Neural cell (in vitro differentiated cells): ENCODE measurements at regions not wholly inside any gene's neighbourhood (a gene's known extent, or its start where the extent isn't known, plus 50 kb on each side); places are given as distances from the start of the nearest gene placed in this dataset.

Source experiments
- EP300 ChIP-seq: fragments of 450-650 bp; conservative IDR thresholded peaks from 2 replicates; pipeline ENCODE4 v1.6.1; 2014; ENCODE audit warnings: antibody characterized with exemption, mild to moderate bottlenecking, moderate library complexity; ENCODE audit not compliant: poor library complexity, severe bottlenecking
- EZH2 ChIP-seq: fragments of 200-600, 300-800 bp; shearing (Covaris generic), sonication (generic); IDR thresholded peaks from 2 replicates; pipeline ENCODE4 v1.6.1; 2014; ENCODE audit warnings: antibody characterized with exemption, low read length, borderline replicate concordance, mild to moderate bottlenecking; ENCODE audit not compliant: insufficient read depth, poor library complexity, severe bottlenecking
- POLR2AphosphoS5 ChIP-seq: IDR thresholded peaks from 2 replicates; pipeline ENCODE4 v1.6.1; 2012
- RAD21 ChIP-seq: fragments of 450-650 bp; conservative IDR thresholded peaks from 2 replicates; pipeline ENCODE4 v1.6.1; 2014; ENCODE audit warnings: antibody characterized with exemption, mild to moderate bottlenecking, moderate library complexity
- TF ChIP-seq, protein P1 (sequence below): fragments of 450-650 bp; IDR thresholded peaks from 2 replicates; pipeline ENCODE4 v1.5.1; 2014; ENCODE audit warnings: antibody characterized with exemption, mild to moderate bottlenecking, moderate library complexity; ENCODE audit not compliant: poor library complexity, severe bottlenecking
- TF ChIP-seq, protein P2 (sequence below): IDR thresholded peaks from 2 replicates; pipeline ENCODE4 v1.6.1; 2012; ENCODE audit warnings: borderline replicate concordance

GRCh38 chr18:53886058-53886457, 338.4 kb downstream of the MBD2 start:
- TF ChIP-seq, protein P1, sequence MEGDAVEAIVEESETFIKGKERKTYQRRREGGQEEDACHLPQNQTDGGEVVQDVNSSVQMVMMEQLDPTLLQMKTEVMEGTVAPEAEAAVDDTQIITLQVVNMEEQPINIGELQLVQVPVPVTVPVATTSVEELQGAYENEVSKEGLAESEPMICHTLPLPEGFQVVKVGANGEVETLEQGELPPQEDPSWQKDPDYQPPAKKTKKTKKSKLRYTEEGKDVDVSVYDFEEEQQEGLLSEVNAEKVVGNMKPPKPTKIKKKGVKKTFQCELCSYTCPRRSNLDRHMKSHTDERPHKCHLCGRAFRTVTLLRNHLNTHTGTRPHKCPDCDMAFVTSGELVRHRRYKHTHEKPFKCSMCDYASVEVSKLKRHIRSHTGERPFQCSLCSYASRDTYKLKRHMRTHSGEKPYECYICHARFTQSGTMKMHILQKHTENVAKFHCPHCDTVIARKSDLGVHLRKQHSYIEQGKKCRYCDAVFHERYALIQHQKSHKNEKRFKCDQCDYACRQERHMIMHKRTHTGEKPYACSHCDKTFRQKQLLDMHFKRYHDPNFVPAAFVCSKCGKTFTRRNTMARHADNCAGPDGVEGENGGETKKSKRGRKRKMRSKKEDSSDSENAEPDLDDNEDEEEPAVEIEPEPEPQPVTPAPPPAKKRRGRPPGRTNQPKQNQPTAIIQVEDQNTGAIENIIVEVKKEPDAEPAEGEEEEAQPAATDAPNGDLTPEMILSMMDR: no peak
- TF ChIP-seq EZH2 (no peak), EP300 (peak; percentile 86), POLR2AphosphoS5 (peak; percentile 72), RAD21 (peak; percentile 9)
- TF ChIP-seq, protein P2, sequence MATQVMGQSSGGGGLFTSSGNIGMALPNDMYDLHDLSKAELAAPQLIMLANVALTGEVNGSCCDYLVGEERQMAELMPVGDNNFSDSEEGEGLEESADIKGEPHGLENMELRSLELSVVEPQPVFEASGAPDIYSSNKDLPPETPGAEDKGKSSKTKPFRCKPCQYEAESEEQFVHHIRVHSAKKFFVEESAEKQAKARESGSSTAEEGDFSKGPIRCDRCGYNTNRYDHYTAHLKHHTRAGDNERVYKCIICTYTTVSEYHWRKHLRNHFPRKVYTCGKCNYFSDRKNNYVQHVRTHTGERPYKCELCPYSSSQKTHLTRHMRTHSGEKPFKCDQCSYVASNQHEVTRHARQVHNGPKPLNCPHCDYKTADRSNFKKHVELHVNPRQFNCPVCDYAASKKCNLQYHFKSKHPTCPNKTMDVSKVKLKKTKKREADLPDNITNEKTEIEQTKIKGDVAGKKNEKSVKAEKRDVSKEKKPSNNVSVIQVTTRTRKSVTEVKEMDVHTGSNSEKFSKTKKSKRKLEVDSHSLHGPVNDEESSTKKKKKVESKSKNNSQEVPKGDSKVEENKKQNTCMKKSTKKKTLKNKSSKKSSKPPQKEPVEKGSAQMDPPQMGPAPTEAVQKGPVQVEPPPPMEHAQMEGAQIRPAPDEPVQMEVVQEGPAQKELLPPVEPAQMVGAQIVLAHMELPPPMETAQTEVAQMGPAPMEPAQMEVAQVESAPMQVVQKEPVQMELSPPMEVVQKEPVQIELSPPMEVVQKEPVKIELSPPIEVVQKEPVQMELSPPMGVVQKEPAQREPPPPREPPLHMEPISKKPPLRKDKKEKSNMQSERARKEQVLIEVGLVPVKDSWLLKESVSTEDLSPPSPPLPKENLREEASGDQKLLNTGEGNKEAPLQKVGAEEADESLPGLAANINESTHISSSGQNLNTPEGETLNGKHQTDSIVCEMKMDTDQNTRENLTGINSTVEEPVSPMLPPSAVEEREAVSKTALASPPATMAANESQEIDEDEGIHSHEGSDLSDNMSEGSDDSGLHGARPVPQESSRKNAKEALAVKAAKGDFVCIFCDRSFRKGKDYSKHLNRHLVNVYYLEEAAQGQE: no peak
